Activated CD8-positive, alpha-beta T cell treated with anti-CD3 and anti-CD28 coated beads for 36 hours (primary cell): ENCODE measurements at regions not wholly inside any gene's neighbourhood (a gene's known extent, or its start where the extent isn't known, plus 50 kb on each side); places are given as distances from the start of the nearest gene placed in this dataset.
"Not testable (repeated sequence)": the region's sequence is repeated elsewhere in the genome, so short reads cannot be mapped to it uniquely, and the experiment has no call there.

Experiments used
- ATAC-seq: fragments of 200-7000 bp; cut with Tn5 transposase; one replicate; pipeline ENCODE4 v1.10.0; 2021; ENCODE audit warnings: mild to moderate bottlenecking, moderate library complexity
- CTCF ChIA-PET: fragments of 350-600 bp; sonication (Branson Sonifier 250); formaldehyde crosslinking; loops from one replicate; lab custom pipeline; 2021; ENCODE audit warnings: antibody characterized with exemption; lab: Charles Lee
- POLR2A ChIA-PET: fragments of 350-600 bp; sonication (Branson Sonifier 250); formaldehyde crosslinking; loops from one replicate; lab custom pipeline; 2021; ENCODE audit warnings: antibody characterized with exemption; lab: Charles Lee
- DNase-seq: peaks from one replicate; pipeline ENCODE4 v3.0.0-alpha.2; 2020
- H3K27ac Mint-ChIP-seq: one replicate; pipeline ENCODE4 v1.8.0; 2021; ENCODE audit warnings: mild to moderate bottlenecking, mixed read lengths
- H3K27me3 Mint-ChIP-seq: one replicate; pipeline ENCODE4 v1.8.0; 2021; ENCODE audit warnings: mixed read lengths
- H3K36me3 Mint-ChIP-seq: one replicate; pipeline ENCODE4 v1.8.0; 2021; ENCODE audit warnings: low read depth, mixed read lengths
- H3K4me1 Mint-ChIP-seq: one replicate; pipeline ENCODE4 v1.8.0; 2021; ENCODE audit warnings: low read depth, mixed read lengths
- H3K4me3 Mint-ChIP-seq: one replicate; pipeline ENCODE4 v1.8.0; 2021; ENCODE audit warnings: mild to moderate bottlenecking, moderate library complexity, mixed read lengths
- H3K9me3 Mint-ChIP-seq: one replicate; pipeline ENCODE4 v1.8.0; 2021; ENCODE audit warnings: mixed read lengths
- intact Hi-C: fragments of 100-400 bp; cut with micrococcal nuclease; formaldehyde crosslinking; loops from one replicate; pipeline ENCODE4 v1.10.0; 2022
- TF ChIP-seq, protein P1 (sequence below): fragments of 200-600 bp; IDR thresholded peaks from one replicate; pipeline ENCODE4 v1.8.0; 2022; ENCODE audit warnings: antibody characterized with exemption, mild to moderate bottlenecking

DNA sequence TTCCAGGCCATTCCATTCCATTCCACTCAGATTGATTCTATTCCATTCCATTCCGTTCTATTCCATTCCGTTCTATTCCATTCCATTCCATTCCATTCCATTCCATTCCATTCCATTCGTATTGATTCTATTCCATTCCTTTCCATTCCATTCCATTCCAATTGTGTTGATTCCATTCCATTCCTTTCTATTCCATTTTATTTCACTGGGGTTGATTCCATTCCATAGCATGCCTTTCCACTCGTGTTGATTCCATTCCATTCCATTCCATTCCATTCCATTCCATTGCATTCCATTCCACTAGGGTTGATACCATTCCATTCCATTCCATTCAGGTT lies 1142.3 kb downstream of the RPIA start:
- Mint-ChIP-seq H3K27me3 (no peaks in the 10 kb centered on the region), H3K4me1 (no peaks in the 10 kb centered on the region), H3K27ac (no peak overlapping the region), H3K36me3 (peaks cover 45% of the 10 kb centered on the region), H3K4me3 (no peak overlapping the region), H3K9me3 (peaks cover 62% of the 10 kb centered on the region)
- ChIA-PET CTCF (no interaction called here), POLR2A (no interaction called here)
- DNase-seq (no peak), ATAC-seq (no peak)
- TF ChIP-seq, protein P1, sequence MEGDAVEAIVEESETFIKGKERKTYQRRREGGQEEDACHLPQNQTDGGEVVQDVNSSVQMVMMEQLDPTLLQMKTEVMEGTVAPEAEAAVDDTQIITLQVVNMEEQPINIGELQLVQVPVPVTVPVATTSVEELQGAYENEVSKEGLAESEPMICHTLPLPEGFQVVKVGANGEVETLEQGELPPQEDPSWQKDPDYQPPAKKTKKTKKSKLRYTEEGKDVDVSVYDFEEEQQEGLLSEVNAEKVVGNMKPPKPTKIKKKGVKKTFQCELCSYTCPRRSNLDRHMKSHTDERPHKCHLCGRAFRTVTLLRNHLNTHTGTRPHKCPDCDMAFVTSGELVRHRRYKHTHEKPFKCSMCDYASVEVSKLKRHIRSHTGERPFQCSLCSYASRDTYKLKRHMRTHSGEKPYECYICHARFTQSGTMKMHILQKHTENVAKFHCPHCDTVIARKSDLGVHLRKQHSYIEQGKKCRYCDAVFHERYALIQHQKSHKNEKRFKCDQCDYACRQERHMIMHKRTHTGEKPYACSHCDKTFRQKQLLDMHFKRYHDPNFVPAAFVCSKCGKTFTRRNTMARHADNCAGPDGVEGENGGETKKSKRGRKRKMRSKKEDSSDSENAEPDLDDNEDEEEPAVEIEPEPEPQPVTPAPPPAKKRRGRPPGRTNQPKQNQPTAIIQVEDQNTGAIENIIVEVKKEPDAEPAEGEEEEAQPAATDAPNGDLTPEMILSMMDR, result no peak
- intact Hi-C loops, result no loop called here

DNA sequence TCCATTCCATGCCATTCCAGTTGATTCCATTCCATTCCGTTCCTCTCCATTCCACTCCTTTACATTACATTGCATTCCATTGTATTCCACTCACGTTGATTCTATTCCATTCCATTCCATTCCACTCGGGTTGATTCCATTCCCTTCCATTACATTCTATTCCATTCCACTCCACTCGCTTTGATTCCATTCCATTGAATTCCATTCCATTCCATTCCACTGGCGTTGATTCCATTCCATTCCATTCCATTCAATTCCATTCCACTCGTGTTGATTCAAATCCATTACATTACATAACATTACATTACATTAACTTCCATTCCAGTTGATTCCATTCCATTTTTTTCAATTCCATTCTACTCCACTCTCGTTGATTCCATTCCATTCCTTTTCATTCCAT lies 1142.8 kb downstream of the RPIA start:
- Mint-ChIP-seq H3K27me3 (no peaks in the 10 kb centered on the region), H3K36me3 (peaks cover 46% of the 10 kb centered on the region), H3K4me3 (no peak overlapping the region), H3K27ac (no peak overlapping the region), H3K4me1 (no peaks in the 10 kb centered on the region), H3K9me3 (peaks cover 58% of the 10 kb centered on the region)
- POLR2A ChIA-PET, result no interaction called here
- DNase-seq (no peak), ATAC-seq (no peak)
- intact Hi-C loops, result no loop called here
- CTCF ChIA-PET, result no interaction called here
- TF ChIP-seq, protein P1, result no peak

- intact Hi-C loops, H3K27ac Mint-ChIP-seq, ATAC-seq, H3K4me3 Mint-ChIP-seq, H3K27me3 Mint-ChIP-seq, H3K4me1 Mint-ChIP-seq, POLR2A ChIA-PET, DNase-seq, CTCF ChIA-PET: not testable (repeated sequence)
- H3K36me3 Mint-ChIP-seq, result peaks cover 43% of the 10 kb centered on the region
- H3K9me3 Mint-ChIP-seq, result peaks cover 42% of the 10 kb centered on the region
Measured at GRCh38 chr2:89836326-89836725, 1144.9 kb downstream of the RPIA start.

- TF ChIP-seq, protein P1, result no peak
- intact Hi-C loops, result no loop called here
- Mint-ChIP-seq H3K27me3 (no peaks in the 10 kb centered on the region), H3K4me3 (no peak overlapping the region), H3K9me3 (peaks cover 28% of the 10 kb centered on the region), H3K36me3 (peaks cover 36% of the 10 kb centered on the region), H3K4me1 (no peaks in the 10 kb centered on the region), H3K27ac (no peak overlapping the region)
- DNase-seq, result no peak
- CTCF ChIA-PET, result no interaction called here
- POLR2A ChIA-PET, result no interaction called here
- no peak for ATAC-seq
Measured at GRCh38 chr2:89837962-89838625, 1146.6 kb downstream of the RPIA start.

- intact Hi-C loops, H3K4me3 Mint-ChIP-seq, ATAC-seq, H3K27me3 Mint-ChIP-seq, CTCF ChIA-PET, DNase-seq, H3K4me1 Mint-ChIP-seq, H3K27ac Mint-ChIP-seq, POLR2A ChIA-PET: not testable (repeated sequence)
- H3K36me3 Mint-ChIP-seq, result peaks cover 36% of the 10 kb centered on the region
- peaks cover 18% of the 10 kb centered on the region for H3K9me3 Mint-ChIP-seq
Measured at GRCh38 chr2:89840175-89840574, 1148.7 kb downstream of the RPIA start.

DNA sequence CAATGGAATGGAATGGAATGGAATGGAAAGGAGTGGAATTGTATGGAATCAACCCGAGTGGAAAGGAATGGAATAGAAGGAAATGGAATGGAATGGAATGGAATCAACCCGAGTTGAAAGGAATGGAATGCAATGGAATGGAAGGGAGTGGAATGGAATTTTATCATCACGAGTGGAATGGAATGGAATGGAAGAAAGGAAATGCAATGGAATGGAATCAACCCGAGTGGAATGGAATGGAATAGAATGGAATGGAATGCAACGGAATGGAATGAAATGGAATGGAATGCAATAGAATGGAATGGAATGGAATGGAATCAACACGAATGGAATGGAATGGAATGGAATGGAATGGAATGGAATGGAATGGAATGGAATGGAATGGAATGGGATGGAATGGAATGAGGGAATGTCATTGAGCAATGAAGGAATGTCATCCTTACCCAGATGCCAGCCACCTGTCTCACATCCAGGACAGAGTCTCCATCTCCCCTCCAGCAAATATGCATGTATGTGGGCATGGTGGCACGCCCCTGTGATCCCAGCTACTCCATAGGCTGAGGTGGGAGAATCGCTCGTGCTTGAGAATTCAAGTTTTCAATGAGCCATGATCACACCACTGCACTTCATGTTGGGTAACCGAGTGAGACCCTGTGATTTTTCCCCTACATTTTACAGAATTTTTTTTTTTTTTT lies 1149.5 kb downstream of the RPIA start:
- peaks cover 13% of the 10 kb centered on the region for H3K9me3 Mint-ChIP-seq
- POLR2A ChIA-PET, DNase-seq, H3K27ac Mint-ChIP-seq, ATAC-seq, H3K4me3 Mint-ChIP-seq, intact Hi-C loops, H3K4me1 Mint-ChIP-seq, CTCF ChIA-PET, H3K27me3 Mint-ChIP-seq: not testable (repeated sequence)
- H3K36me3 Mint-ChIP-seq, result peaks cover 32% of the 10 kb centered on the region
